CD4-positive, alpha-beta memory T cell (primary cell): ENCODE measurements at regions not wholly inside any gene's neighbourhood (a gene's known extent, or its start where the extent isn't known, plus 50 kb on each side); places are given as distances from the start of the nearest gene placed in this dataset.

Experiments used
- CTCF ChIA-PET: fragments of 350-600 bp; sonication (Branson Sonifier 250); formaldehyde crosslinking; loops from one replicate; lab custom pipeline; 2021; ENCODE audit warnings: inconsistent platforms; ENCODE audit not compliant: partially characterized antibody; lab: Charles Lee
- POLR2A ChIA-PET: fragments of 350-600 bp; sonication (Branson Sonifier 250); formaldehyde crosslinking; loops from one replicate; lab custom pipeline; 2021; ENCODE audit not compliant: partially characterized antibody; lab: Charles Lee
- DNase-seq, 5 donors: peaks; one replicate each; pipeline versions ENCODE4 v3.0.0 to v3.0.0-alpha.2; 2020 to 2022; ENCODE audit warnings: mixed read lengths in 1 of 5
- H3K27ac ChIP-seq: one replicate; pipeline ENCODE4 v1.7.0; 2013; ENCODE audit warnings: low read depth, low read length
- H3K27me3 ChIP-seq: 2 replicates; pipeline ENCODE4 v1.7.0; 2013; ENCODE audit warnings: mild to moderate bottlenecking, low read length, moderate library complexity; ENCODE audit not compliant: insufficient read depth
- H3K36me3 ChIP-seq: 2 replicates; pipeline ENCODE4 v1.7.0; 2013; ENCODE audit warnings: mild to moderate bottlenecking, low read length, moderate library complexity; ENCODE audit not compliant: insufficient read depth
- H3K4me1 ChIP-seq: 2 replicates; pipeline ENCODE4 v1.7.0; 2013; ENCODE audit warnings: mild to moderate bottlenecking, low read length, moderate library complexity; ENCODE audit not compliant: insufficient read depth
- H3K4me3 ChIP-seq, 2 donors: one replicate each; pipeline ENCODE4 v1.7.0; 2013; ENCODE audit warnings: low read length in 2 of 2, mild to moderate bottlenecking in 1 of 2
- H3K9me3 ChIP-seq, 2 donors: one replicate each; pipeline ENCODE4 v1.7.0; 2013; ENCODE audit warnings: low read length in 2 of 2, control low read depth in 1 of 2; ENCODE audit not compliant: control insufficient read depth in 1 of 2
- H3K27ac Mint-ChIP-seq, 7 donors: one replicate each; pipeline ENCODE4 v1.8.0; 2020 to 2021; ENCODE audit warnings: mixed read lengths in 7 of 7, mild to moderate bottlenecking in 6 of 7, inconsistent platforms in 3 of 7, moderate library complexity in 3 of 7
- H3K27me3 Mint-ChIP-seq, 2 donors: one replicate each; pipeline ENCODE4 v1.8.0; 2020 to 2021; ENCODE audit warnings: mixed read lengths in 2 of 2
- H3K36me3 Mint-ChIP-seq, 2 donors: one replicate each; pipeline ENCODE4 v1.8.0; 2020 to 2021; ENCODE audit warnings: mixed read lengths in 2 of 2, inconsistent platforms in 1 of 2, mild to moderate bottlenecking in 1 of 2
- H3K4me1 Mint-ChIP-seq, 4 donors: one replicate each; pipeline ENCODE4 v1.8.0; 2020 to 2021; ENCODE audit warnings: mixed read lengths in 4 of 4, mild to moderate bottlenecking in 1 of 4
- H3K4me3 Mint-ChIP-seq, 8 donors: one replicate each; pipeline ENCODE4 v1.8.0; 2020 to 2021; ENCODE audit warnings: mixed read lengths in 8 of 8, mild to moderate bottlenecking in 7 of 8, moderate library complexity in 6 of 8, inconsistent platforms in 3 of 8
- H3K9me3 Mint-ChIP-seq, 8 donors: one replicate each; pipeline ENCODE4 v1.8.0; 2020 to 2021; ENCODE audit warnings: mixed read lengths in 8 of 8, mild to moderate bottlenecking in 5 of 8, inconsistent platforms in 3 of 8, moderate library complexity in 1 of 8
- intact Hi-C: fragments of 100-400 bp; cut with micrococcal nuclease; formaldehyde crosslinking; loops from one replicate; pipeline ENCODE4 v1.15.1; 2023

- peak in 2 of 5 donors; percentile 12 to 57 for DNase-seq
- Mint-ChIP-seq H3K9me3 (peaks cover 0 to 2% (median 0%) of the 10 kb centered on the region in 8 donors), H3K4me1 (peaks cover 61 to 94% (median 80%) of the 10 kb centered on the region in 4 donors), H3K27me3 (no peaks in the 10 kb centered on the region), H3K36me3 (peaks cover 0 to 7% of the 10 kb centered on the region in 2 donors), H3K4me3 (peak overlapping the region; percentile 80 to 92 (median 86)), H3K27ac (peak overlapping the region; percentile 96 to 100 (median 99))
- no peaks in the 10 kb centered on the region for H3K9me3 ChIP-seq
- ChIA-PET CTCF (interaction anchor here (0.8 to 1.7 kb wide), 3 partner anchors 77 to 133 kb away, joined by 3 to 5 read pairs (median 4); partner anchors contain the start of gene TNRC6C), POLR2A (interaction anchor here (0.5 to 5.3 kb wide), 18 partner anchors 8 to 1156 kb away, joined by 3 to 116 read pairs (median 6); partner anchors contain the start of genes TMC6, TMC8 and TNRC6C)
- no peaks in the 10 kb centered on the region for H3K27me3 ChIP-seq
- peaks cover 89% of the 10 kb centered on the region for H3K4me1 ChIP-seq
- H3K4me3 ChIP-seq = peak overlapping the region; percentile 39 to 55
- intact Hi-C loops = loop anchor here (2.0 to 10.0 kb wide), 2 partner anchors 108 to 216 kb away; no protein-coding TSS in a partner anchor
- H3K36me3 ChIP-seq = no peaks in the 10 kb centered on the region
- peak overlapping the region; percentile 99 for H3K27ac ChIP-seq
Measured at GRCh38 chr17:77880711-77881450, 77.6 kb upstream of the TNRC6C start.

GRCh38 chr17:77881545-77881944, 77.0 kb upstream of the TNRC6C start:
- ChIA-PET CTCF (interaction anchor here (1.2 to 1.7 kb wide), 3 partner anchors 77 to 110 kb away, joined by 4 to 5 read pairs (median 4); partner anchors contain the start of gene TNRC6C), POLR2A (interaction anchor here (0.5 to 5.3 kb wide), 21 partner anchors 9 to 1157 kb away, joined by 3 to 116 read pairs (median 6); partner anchors contain the start of genes TMC6, TMC8 and TNRC6C)
- no peaks in the 10 kb centered on the region for H3K36me3 ChIP-seq
- Mint-ChIP-seq H3K9me3 (no peaks in the 10 kb centered on the region), H3K4me1 (peaks cover 65 to 94% (median 81%) of the 10 kb centered on the region in 4 donors), H3K36me3 (peaks cover 0 to 7% of the 10 kb centered on the region in 2 donors), H3K27ac (peak overlapping the region; percentile 96 to 100 (median 99)), H3K4me3 (peak overlapping the region; percentile 80 to 92 (median 86)), H3K27me3 (no peaks in the 10 kb centered on the region)
- H3K9me3 ChIP-seq = no peaks in the 10 kb centered on the region
- peak; percentile 73 to 85 (median 75) for DNase-seq
- intact Hi-C loops = loop anchor here (2.0 to 10.0 kb wide), 2 partner anchors 109 to 217 kb away; no protein-coding TSS in a partner anchor
- peak overlapping the region; percentile 99 for H3K27ac ChIP-seq
- peak overlapping the region; percentile 39 to 55 for H3K4me3 ChIP-seq
- H3K27me3 ChIP-seq = no peaks in the 10 kb centered on the region
- peaks cover 89% of the 10 kb centered on the region for H3K4me1 ChIP-seq

GRCh38 chr17:77882040-77882439, 76.5 kb upstream of the TNRC6C start:
- Mint-ChIP-seq H3K27ac (peak overlapping the region; percentile 96 to 100 (median 99)), H3K27me3 (no peaks in the 10 kb centered on the region), H3K9me3 (no peaks in the 10 kb centered on the region), H3K4me1 (peaks cover 67 to 94% (median 83%) of the 10 kb centered on the region in 4 donors), H3K36me3 (peaks cover 0 to 7% of the 10 kb centered on the region in 2 donors), H3K4me3 (peak overlapping the region; percentile 80 to 92 (median 86))
- H3K36me3 ChIP-seq = no peaks in the 10 kb centered on the region
- DNase-seq = peak in 1 of 5 donors; percentile 59
- no peaks in the 10 kb centered on the region for H3K27me3 ChIP-seq
- peak overlapping the region; percentile 39 to 55 for H3K4me3 ChIP-seq
- ChIA-PET CTCF (interaction anchor here (0.9 to 1.7 kb wide), 3 partner anchors 76 to 98 kb away, joined by 3 to 4 read pairs (median 3); no protein-coding TSS in a partner anchor), POLR2A (interaction anchor here (0.7 to 5.3 kb wide), 21 partner anchors 8 to 1157 kb away, joined by 3 to 116 read pairs (median 5); partner anchors contain the start of genes TMC6, TMC8 and TNRC6C)
- intact Hi-C loops = loop anchor here (1.0 to 10.0 kb wide), 4 partner anchors 10 to 217 kb away; partner anchors contain the start of gene TNRC6C
- H3K9me3 ChIP-seq = no peaks in the 10 kb centered on the region
- H3K4me1 ChIP-seq = peaks cover 90% of the 10 kb centered on the region
- peak overlapping the region; percentile 99 for H3K27ac ChIP-seq

GRCh38 chr17:77882481-77883212, 75.9 kb upstream of the TNRC6C start:
- peak; percentile 90 to 100 (median 94) for DNase-seq
- H3K27me3 Mint-ChIP-seq = no peaks in the 10 kb centered on the region
- peaks cover 0 to 7% of the 10 kb centered on the region in 2 donors for H3K36me3 Mint-ChIP-seq
- H3K4me3 ChIP-seq = peak overlapping the region; percentile 39 to 55
- H3K4me1 Mint-ChIP-seq = peaks cover 69 to 94% (median 83%) of the 10 kb centered on the region in 4 donors
- H3K27ac Mint-ChIP-seq = peak overlapping the region; percentile 96 to 100 (median 99)
- peak overlapping the region; percentile 80 to 92 (median 86) for H3K4me3 Mint-ChIP-seq
- POLR2A ChIA-PET = interaction anchor here (0.8 to 5.3 kb wide), 12 partner anchors 9 to 438 kb away, joined by 3 to 116 read pairs (median 4); partner anchors contain the start of gene TNRC6C
- H3K9me3 ChIP-seq = no peaks in the 10 kb centered on the region
- H3K9me3 Mint-ChIP-seq = no peaks in the 10 kb centered on the region
- H3K4me1 ChIP-seq = peaks cover 90% of the 10 kb centered on the region
- CTCF ChIA-PET = interaction anchor here (0.6 to 1.7 kb wide), 4 partner anchors 75 to 953 kb away, joined by 3 to 4 read pairs (median 3); no protein-coding TSS in a partner anchor
- H3K27me3 ChIP-seq = no peaks in the 10 kb centered on the region
- H3K36me3 ChIP-seq = no peaks in the 10 kb centered on the region
- intact Hi-C loops = loop anchor here (1.0 to 10.0 kb wide), 4 partner anchors 10 to 218 kb away; partner anchors contain the start of gene TNRC6C
- H3K27ac ChIP-seq = peak overlapping the region; percentile 99

- Histone ChIP-seq H3K36me3 (no peaks in the 10 kb centered on the region), H3K27me3 (no peaks in the 10 kb centered on the region), H3K27ac (peak overlapping the region; percentile 99), H3K9me3 (no peaks in the 10 kb centered on the region), H3K4me1 (peaks cover 88% of the 10 kb centered on the region), H3K4me3 (peak overlapping the region in 1 of 2 donors; percentile 12)
- no peaks in the 10 kb centered on the region for H3K9me3 Mint-ChIP-seq
- H3K27ac Mint-ChIP-seq = peak overlapping the region; percentile 96 to 100 (median 99)
- H3K27me3 Mint-ChIP-seq = no peaks in the 10 kb centered on the region
- no peak for DNase-seq
- H3K36me3 Mint-ChIP-seq = peaks cover 0 to 7% of the 10 kb centered on the region in 2 donors
- intact Hi-C loops = loop anchor here (2.0 to 10.0 kb wide), 2 partner anchors 40 to 218 kb away; no protein-coding TSS in a partner anchor
- ChIA-PET POLR2A (interaction anchor here (0.8 to 5.3 kb wide), 10 partner anchors 9 to 438 kb away, joined by 3 to 116 read pairs (median 12); partner anchors contain the start of gene TNRC6C), CTCF (interaction anchor here (0.6 to 1.7 kb wide), 4 partner anchors 75 to 952 kb away, joined by 3 to 4 read pairs (median 3); no protein-coding TSS in a partner anchor)
- no peak overlapping the region for H3K4me3 Mint-ChIP-seq
- H3K4me1 Mint-ChIP-seq = peaks cover 71 to 94% (median 84%) of the 10 kb centered on the region in 4 donors
Measured at GRCh38 chr17:77883213-77883650, 75.3 kb upstream of the TNRC6C start.

- Mint-ChIP-seq H3K27me3 (no peaks in the 10 kb centered on the region), H3K36me3 (peaks cover 0 to 7% of the 10 kb centered on the region in 2 donors), H3K4me3 (peak overlapping the region in 6 of 8 donors; percentile 36 to 64 (median 52)), H3K27ac (peak overlapping the region; percentile 96 to 100 (median 99)), H3K4me1 (peaks cover 70 to 91% (median 82%) of the 10 kb centered on the region in 4 donors), H3K9me3 (no peaks in the 10 kb centered on the region)
- Histone ChIP-seq H3K4me3 (no peak overlapping the region), H3K36me3 (no peaks in the 10 kb centered on the region), H3K27me3 (no peaks in the 10 kb centered on the region), H3K27ac (peak overlapping the region; percentile 99), H3K9me3 (no peaks in the 10 kb centered on the region), H3K4me1 (peaks cover 83% of the 10 kb centered on the region)
- ChIA-PET POLR2A (interaction anchor here (1.0 to 5.3 kb wide), 6 partner anchors 10 to 439 kb away, joined by 3 to 94 read pairs (median 13); partner anchors contain the start of gene TNRC6C), CTCF (no interaction called here)
- peak in 3 of 5 donors; percentile 17 to 47 (median 41) for DNase-seq
- intact Hi-C loops = loop anchor here (10.0 kb wide), 1 partner anchor 219 kb away; no protein-coding TSS in a partner anchor
Measured at GRCh38 chr17:77884019-77884418, 74.5 kb upstream of the TNRC6C start.
